HG03103 (cell line): ENCODE measurements at regions not wholly inside any gene's neighbourhood (a gene's known extent, or its start where the extent isn't known, plus 50 kb on each side); places are given as distances from the start of the nearest gene placed in this dataset.

Experiments
- ATAC-seq: cut with Tn5 transposase; IDR thresholded peaks from one replicate; pipeline ENCODE4 v1.9.1; 2021; ENCODE audit warnings: low read depth; ENCODE audit not compliant: unreplicated experiment

DNA sequence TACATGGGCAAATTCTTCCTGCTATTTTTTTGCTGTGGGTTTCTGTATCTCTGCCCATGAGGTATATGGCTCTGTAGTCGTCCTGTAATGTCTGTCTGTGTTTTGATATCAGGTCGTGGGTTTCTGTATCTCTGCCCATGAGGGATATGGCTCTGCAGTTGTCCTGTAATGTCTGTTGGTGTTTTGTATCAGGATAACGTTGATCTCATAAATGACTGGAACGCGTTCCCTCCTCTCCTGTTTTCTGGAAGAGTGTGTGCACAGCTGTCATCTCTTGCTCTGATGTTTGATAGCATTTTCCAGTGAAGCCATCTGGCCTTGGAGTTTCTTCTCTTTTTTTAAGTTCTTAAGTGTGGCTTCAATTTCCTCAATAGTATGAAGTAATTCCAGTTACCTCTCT is 57.2 kb downstream of the SOX1 start:
- no peak for ATAC-seq

DNA sequence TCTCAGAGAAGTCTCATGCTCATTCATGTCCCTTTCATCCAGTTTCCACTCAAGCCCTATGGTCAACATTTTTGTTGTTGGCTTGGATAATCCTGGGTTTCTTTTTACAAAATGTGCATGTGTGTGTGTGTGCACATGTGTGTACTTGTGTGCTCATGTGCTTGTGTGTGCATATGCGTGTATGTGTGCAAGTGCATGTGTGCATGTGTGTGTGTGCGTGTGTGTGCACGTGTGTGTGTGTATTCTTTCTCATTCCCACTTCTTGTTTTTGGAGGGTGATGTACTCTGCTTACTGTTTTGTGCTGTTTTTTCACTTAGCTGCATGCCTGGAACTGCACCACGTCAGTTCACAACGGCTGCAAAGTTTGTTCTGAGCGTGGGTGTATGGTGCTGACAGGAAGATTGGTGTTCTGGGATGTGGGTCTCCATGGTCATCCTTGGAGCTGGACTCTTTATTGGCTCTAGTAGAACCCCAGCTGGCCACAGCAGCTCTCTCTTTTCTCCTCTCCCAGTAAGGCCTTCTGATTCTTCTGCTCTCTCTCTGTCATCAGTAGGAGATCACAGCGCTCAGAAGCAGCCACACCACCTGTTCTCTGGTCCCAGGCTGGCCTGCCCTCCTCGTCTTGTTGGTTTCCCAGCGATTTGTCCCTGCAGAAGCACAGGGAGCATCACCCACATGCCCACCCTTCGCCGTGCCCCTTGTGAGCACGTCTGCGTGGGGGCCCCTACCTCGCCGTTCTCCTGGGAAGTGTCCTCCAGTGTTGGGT is 60.8 kb downstream of the SOX1 start:
- no peak for ATAC-seq

DNA sequence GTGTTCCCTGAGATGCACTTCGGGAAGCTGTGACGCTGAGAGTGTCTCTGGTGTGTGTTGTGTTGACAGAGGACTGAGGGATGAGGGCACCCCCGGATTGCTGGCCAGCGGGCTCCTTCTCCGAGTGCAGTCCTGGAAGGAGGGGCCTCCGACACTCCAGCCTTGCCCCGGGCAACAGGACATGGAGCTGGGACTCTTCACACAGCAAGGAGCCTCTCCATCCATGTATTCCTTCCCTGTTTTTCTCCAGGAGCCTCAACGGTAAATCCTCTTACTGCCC is 61.3 kb downstream of the SOX1 start:
- ATAC-seq = no peak

DNA sequence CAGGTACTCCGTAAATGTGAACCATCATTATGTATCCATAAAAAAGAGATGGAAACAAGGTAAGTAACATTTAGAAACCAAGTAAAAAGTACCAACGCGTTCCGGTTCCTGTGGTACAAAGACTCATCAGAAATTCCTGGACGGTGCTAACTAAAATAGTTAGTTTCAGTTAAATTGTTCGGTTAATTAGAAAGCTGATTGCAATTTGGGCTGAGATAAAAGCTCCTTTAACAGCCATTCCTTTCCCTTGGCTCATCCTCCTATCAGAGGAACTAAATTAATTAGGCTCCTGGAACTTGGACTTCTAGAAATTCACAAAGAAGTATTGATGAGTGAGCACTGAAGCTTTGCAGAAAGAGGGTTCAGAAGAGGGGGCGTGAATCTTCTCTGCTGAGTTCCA is 63.5 kb downstream of the SOX1 start:
- ATAC-seq = no peak

DNA sequence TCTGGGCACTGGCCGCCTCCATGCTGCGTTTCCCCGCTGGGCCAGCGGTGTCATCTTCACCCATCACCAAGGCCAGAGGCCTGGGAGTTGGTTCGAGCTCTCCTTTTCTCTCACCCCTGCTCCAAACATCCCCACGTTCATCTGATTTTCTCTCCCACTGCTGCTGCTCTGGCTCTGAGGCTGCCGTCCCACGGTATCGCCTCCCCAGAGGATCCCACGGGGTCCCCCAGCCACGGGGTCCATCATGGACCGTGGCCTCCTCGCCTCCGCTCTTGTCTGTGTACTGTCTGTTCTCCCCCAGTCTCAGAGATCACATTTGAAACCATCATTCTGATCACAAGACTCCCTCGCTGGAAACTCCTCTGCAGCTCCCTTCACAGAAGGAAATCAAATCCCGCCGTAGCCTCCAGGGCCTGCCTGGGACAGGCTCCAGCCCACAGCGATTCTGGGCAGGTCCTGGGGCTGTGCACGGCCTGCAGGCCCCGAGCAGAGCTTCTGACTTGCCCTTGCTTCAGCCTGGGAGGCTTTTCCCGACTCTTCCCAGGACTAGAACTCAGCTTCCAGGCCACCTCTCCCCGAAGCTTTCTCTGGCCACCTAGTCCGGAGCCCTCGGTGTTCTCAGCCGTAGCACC is 64.2 kb downstream of the SOX1 start:
- no peak for ATAC-seq

DNA sequence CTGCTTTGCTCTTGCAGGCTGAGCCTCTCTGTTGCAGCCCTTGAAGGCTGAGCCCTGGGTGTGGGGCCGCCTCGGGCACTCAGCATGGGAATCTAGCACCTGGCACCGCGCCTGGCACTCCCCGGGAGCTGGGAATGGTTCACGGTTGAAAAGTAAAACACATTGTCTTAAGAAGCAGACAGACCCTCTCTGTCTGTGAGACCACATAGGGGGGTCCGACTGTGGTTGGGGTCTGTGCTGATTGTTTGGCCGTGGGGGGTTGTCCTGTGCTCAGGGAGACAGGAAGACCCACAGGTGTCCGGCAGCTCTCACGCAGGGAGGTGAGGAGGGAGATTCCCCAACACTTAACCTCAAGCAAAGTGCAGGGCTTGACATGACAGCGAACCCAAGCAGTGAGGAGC is 64.8 kb downstream of the SOX1 start:
- no peak for ATAC-seq

DNA sequence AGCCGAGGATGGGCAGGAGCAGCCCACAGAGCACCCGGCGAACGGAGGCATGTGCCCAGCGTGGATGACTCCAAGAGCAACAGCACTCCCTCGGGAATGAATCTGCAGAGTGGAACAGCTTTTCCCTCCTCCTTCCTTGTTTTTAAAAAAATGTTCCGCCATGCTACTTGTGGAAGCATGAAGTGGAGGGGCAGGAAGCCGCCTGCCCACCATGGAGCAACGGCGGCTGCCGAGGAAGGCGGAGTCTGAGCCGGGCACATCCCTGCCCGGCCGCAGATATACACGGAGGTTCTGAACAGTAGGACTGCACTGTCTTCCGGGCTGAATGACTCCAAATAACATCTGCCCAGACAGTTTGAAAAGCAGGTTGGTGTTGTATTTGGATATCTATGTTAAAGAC is 65.2 kb downstream of the SOX1 start:
- ATAC-seq = no peak

DNA sequence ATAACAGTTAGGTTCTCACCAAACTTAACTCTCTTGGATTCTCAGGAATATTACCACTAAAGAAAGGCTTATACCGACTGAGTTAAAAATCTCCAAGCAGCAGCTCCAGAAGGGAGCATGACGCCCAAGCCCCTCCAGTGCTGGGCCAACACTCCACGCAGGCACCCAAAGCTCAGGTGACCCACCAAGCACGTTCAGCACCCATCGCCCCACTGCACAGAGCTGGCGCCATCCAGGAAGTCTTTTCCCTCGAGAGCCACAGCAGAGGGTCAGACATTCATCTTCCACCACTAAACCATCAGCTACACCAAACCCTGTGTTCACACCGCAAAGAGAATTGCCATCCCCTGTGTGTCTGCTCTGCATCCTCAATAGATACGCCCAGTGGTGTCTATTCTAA is 65.7 kb downstream of the SOX1 start:
- ATAC-seq = no peak

DNA sequence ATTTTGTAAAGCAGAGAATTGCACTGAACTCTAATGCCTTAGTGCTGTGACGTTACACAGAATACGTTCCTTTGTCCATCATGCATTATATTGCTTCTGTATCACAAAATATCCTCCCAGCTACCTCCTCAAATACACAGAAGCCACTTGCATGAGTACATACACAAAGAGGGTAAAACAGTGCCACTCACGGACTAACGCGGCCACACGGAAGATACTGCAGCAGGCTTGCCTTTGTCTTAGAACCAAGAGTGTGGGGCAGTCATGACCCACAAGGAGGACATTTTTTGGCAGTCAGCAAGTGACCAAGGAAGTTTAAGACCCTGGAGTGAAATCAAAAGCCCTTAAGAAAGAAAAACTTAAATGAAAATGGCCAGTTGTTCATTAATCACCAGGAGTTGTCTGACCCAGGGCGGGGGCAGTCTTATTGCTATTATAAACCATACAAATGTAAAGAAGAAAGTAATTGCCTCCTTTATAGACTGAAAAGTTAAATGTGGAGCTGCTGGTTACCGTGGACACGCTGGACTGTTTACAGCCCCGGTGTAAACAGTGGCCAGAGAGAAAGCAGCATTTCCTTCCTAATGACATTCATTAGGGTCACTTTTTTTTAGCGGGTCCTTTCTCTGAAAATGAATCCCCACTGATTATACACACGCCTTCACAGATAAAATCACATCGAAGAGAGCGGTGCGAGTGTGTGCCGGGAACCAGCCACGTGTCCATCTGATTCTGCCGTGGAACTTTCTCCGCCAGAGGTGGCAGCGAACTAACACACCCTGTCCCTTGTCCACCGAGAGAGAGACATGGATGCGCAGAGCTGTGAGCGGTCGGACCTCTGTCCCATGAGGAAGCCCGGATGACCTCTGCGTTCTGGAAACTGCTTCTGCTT is 66.8 kb downstream of the SOX1 start:
- no peak for ATAC-seq

DNA sequence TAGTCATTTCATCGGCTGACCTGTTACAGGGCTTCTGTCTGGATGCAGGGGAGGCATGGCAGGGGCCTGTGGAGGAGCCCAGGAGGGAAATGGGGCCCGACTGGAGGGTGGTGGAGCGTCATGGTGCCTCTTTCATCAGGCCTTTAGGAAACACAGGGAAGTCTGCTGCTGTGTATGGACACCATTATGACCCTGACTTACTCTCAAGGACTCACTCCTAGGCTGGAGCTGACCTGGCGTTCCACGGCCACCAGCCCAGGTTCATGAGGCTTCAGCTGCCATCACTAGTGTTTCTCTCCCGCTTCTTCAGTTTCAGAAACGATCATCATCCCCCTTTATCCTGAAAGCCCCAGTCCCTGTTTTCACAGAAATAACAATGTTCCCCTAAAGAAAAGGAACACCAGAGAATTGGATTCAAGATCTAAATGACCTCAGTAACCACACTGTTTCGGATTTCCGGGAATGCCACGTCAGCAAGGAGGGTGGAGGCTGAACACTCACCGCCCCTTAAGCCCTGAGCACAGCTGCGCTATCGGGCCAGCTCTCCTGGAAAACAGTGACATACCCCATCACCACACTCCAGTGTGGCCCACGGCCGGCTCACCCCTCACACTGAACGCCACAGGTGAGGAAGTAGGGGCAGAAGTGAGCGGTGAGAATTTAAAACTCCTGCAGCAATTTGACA is 67.6 kb downstream of the SOX1 start:
- no peak for ATAC-seq

DNA sequence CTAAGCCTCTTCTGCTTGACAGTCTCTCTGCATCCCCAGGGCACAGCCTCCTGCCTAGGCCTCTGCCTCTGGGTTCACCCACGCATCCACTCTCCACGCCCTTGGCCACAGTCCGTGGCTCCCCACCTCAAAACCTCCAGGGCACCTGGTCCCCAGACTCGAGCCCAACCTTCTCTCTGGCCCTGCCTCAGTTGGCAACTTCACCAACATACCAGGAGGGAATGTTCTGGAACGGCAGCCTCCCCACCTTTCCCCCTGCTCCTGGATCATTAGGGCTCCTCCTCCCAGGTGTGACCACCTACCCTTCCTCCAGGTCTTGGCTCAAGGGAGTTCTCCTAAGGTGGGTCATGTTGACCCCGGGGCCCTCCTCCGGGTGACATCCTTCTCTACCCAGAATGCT is 69.1 kb downstream of the SOX1 start:
- no peak for ATAC-seq

DNA sequence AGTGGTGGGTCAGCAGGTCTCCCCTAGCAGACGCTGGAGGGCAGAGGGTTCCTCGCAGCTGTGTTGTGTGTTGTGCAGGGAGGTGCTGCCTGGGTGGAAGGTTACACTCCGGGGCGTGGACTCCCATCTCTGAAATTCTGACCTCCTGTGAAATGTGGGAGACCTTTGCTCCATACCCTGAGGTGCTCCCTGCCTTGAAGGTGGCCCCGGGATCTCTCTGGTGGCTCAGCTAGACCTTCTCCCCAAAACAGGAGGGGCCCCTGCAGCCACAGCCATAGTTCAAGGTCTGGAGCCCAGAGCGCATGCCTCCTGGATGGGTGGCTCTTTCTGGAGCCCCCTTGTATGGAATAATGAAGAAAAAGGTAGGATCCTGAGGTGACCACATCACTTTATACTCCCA is 70.2 kb downstream of the SOX1 start:
- ATAC-seq = no peak

DNA sequence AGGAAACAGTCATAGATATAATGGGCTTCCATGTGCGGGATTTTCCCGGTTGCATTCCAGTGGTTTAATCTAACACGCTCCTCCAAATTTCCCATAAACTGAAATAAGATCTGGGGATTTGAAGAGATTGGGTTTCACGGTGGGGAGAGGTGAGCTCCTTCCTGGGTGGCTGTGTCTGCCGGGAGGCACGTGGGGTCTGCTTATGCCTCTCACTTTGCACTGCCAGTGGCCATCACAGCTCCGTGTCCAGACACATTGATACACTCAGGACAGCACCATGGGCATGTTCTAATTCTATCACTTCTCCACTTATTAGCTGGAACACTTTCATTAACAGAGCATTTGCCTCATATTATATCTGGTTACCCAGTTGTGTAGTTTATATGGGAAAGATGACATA is 73.4 kb downstream of the SOX1 start:
- no peak for ATAC-seq

DNA sequence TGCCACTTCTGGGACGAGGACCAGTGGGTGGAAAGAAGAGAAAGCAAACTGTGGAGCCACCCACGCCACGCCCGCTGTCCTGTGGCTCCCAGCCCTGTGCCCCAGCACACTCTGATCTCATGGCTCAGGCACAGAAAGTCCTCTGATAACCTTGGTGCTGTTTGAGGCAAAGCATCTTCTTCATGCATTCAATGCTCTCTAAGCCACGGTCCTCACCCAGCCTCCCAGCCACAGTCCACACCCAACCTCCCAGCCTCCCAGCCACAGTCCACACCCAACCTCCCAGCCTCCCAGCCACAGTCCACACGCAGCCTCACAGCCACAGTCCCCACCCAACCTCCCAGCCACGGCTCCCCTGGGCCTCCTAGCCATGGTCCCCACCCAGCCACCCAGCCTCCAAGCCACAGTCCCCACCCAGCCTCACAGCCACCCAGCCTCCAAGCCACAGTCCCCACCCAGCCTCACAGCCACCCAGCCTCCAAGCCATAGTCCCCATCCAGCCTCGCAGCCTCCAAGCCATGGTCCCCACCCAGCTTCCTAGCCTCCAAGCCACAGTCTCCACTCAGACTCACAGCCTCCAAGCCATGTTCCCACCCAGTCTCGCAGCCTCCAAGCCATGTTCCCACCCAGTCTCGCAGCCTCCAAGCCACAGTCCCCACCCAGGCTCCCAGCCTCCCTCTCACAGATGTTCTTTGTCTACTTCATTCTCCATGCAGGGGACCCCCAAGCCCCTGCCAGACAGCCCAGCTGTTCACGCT is 74.9 kb downstream of the SOX1 start:
- no peak for ATAC-seq

DNA sequence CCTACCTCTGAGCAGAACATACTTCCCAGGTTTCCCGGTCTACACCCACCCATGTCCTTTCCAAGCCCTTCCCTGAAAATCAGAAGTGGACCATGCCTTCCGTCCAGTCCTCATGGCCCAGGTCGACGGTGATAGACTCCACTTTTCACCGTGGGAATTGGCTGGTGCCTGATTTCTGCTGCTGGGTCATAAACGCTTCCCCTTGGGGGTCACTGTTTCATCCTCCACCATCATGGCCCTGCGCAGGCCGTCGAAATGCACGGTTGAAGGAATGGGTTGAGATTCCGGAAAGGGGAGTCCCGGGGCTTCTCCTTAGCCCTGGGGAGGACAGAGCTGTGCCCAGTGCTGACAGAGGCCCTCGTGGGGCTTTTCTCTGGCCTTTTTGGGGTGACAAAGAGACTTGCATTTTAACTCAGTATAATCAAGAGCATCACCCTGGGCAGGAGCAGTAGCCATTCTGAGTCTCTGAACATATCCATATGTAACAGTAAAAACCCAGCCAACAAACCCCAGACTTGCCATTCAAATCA is 75.5 kb downstream of the SOX1 start:
- no peak for ATAC-seq

DNA sequence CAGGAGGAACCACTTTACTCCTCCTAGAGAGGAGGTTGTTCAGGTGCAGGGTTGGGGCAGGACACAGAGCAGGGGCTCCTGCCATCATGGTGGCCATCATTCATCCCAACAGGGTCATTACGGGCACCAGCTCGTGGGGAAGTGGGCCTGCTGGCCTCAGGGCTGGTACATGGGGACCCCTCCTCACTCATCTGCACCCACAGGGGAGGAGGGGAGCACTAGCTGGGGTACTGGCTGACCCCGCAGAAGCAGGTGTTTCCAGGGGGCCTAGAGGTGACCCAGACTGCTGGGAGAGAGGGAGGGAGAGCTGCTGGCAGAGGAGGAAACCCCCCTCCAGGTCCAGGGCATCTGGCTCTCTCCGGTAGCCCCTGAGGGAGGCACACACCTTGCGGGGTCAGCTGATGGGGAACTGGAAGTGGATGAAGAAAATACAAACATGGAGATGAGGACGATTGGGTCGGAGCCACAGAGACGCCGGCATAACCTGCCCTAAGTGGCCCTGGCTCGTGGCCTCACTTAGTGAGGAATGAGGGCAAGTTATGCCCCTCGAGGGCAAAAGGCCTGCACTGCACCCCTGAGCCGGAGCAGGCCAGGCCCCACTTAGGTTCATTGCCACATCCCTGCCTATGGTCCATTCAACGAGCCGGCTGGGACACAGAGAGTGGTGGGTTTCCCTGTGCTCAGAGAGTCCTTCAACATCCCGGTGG is 76.2 kb downstream of the SOX1 start:
- ATAC-seq = no peak

DNA sequence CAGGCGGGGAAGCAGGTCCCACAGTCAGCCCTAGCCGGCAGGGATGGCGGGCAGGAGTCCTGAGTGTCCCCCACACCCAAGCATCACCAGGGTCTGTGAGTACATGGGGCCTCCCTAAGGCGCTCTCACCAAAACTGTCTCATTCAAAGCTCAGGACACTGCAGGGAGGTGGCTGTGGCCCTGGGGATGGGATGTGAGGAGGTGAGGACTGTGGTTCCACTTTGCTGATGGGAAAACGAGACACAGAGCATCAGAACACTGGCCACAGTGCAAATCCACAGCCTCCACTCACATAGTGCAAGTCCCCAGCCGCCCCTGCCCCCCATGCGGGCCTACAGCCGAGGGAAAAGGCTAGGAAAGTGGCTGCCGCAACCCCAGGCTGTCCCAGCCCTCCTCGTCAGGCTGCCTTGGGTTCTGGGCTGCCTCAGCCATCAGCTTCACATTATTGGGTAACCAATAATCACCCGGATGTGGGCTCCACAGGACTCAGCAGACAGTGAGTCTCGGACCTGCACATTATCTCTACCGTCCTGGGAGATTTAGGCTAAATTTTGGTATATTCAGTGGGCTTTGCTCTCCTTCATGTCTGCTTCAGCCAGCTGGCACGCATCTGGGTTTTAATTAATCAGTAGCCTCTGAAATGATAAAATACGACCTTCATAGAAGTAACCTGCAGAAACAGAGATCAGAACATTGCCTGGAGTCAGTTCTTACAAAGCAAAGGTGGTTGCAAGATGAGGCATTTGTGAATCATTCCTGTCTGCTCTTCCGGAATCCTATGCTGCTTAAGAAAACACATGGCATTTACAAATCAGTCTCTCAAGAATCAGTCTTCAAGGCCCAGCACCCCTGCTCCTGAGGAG is 77.0 kb downstream of the SOX1 start:
- ATAC-seq = no peak

DNA sequence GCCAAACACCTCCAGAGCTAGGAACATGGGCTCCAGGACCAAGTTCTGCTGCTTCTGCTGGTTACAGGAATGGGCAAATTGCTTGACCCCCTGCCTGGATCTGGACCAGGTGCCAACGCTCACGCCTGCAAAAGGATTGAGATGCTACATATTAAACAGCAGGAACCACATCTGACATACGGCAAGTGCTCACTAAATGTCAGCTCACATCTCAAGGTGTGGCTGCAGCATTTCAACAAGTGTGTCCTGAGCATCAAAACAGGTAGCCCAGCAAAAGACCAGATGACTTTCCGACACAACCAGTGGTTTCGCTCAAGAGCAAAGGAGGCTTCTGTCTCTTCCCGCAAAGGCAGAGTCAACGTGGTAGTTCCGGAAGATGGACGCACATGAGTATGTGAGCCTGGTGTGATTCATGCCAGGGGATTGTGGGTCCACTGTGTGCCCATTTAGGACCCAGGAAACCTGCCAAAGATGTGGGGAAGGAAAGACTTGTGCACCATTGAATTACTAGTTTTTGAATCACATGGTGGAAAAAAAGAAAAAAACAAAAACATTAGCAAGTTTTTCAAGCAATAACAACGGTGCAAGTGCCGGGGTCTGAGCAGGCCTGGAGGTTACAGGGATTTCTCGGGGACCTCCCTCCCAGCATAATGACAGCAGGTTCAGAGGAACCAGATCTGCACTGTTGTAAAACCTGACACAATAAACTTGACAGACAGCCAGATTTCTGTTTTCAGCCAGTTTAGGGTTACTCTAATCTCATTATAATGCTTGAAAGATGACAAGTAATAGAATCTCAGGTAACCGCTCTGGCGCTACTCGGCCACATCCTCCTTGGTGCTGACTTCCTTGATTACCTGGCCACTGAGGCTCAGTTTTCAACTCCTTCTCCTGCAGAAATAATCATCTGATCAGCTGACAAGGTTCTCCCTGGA is 77.9 kb downstream of the SOX1 start:
- no peak for ATAC-seq
